Gastroesophageal sphincter (tissue), 4 donors: ENCODE measurements at regions not wholly inside any gene's neighbourhood (a gene's known extent, or its start where the extent isn't known, plus 50 kb on each side); places are given as distances from the start of the nearest gene placed in this dataset.

Experiments
- ATAC-seq: fragments of 150-250 bp; one replicate; pipeline ENCODE4 v1.9.1; 2016; ENCODE audit warnings: mild to moderate bottlenecking, moderate library complexity
- H3K27ac ChIP-seq, 4 donors: fragments of 200-600 bp; sonication (generic) in 3 of 4; 1 replicate in 3 of 4; 2 replicates in 1 of 4; pipeline ENCODE4 v1.5.1; 2016 to 2019
- H3K27me3 ChIP-seq: fragments of 200-600 bp; sonication (generic); one replicate; pipeline ENCODE4 v1.5.1; 2019
- H3K36me3 ChIP-seq, 2 donors: fragments of 200-600 bp; sonication (generic); one replicate each; pipeline ENCODE4 v1.5.1; 2019; ENCODE audit warnings: control low read depth in 1 of 2
- H3K4me1 ChIP-seq, 3 donors: fragments of 200-600 bp; sonication (generic); 1 replicate in 2 of 3; 2 replicates in 1 of 3; pipeline ENCODE4 v1.5.1; 2016 to 2019; ENCODE audit warnings: control low read depth in 2 of 3
- H3K4me3 ChIP-seq, 2 donors: fragments of 200-600 bp; sonication (generic); one replicate each; pipeline ENCODE4 v1.5.1; 2019; ENCODE audit warnings: mild to moderate bottlenecking in 1 of 2, moderate library complexity in 1 of 2
- H3K9me3 ChIP-seq, 3 donors: fragments of 200-600 bp; sonication (generic); one replicate each; pipeline ENCODE4 v1.5.1; 2017 to 2019; ENCODE audit warnings: control low read depth in 2 of 3
- CTCF ChIP-seq, 4 experiments: fragments of 200-600 bp in 2 of 4; fragments of 450-650 bp in 2 of 4; sonication (generic) in 1 of 4; IDR thresholded peaks; one replicate each; pipeline ENCODE4 v1.5.1; 2017 to 2019; ENCODE audit warnings: antibody characterized with exemption in 4 of 4, mild to moderate bottlenecking in 2 of 4, moderate library complexity in 2 of 4
- EP300 ChIP-seq: sonication (generic); formaldehyde crosslinking; IDR thresholded peaks from one replicate; pipeline ENCODE4 v1.6.1; 2017; ENCODE audit warnings: antibody characterized with exemption, mild to moderate bottlenecking
- POLR2A ChIP-seq, 2 donors: fragments of 450-650 bp; IDR thresholded peaks; one replicate each; pipeline ENCODE4 v1.6.1; 2017; ENCODE audit warnings: antibody characterized with exemption in 2 of 2, mild to moderate bottlenecking in 2 of 2, moderate library complexity in 1 of 2
- POLR2AphosphoS5 ChIP-seq: sonication (generic); formaldehyde crosslinking; IDR thresholded peaks from one replicate; pipeline ENCODE4 v1.6.1; 2017; ENCODE audit warnings: antibody characterized with exemption
- WGBS, 2 donors: methylation state at CpG; one replicate each; pipeline ENCODE4 v1.1.5; 2018; ENCODE audit warnings: low coverage in 1 of 2; 5-methylcytosine and 5-hydroxymethylcytosine counted together

- no peaks in the 10 kb centered on the region for H3K36me3 ChIP-seq
- TF ChIP-seq EP300 (no peak), POLR2AphosphoS5 (no peak), POLR2A (IDR thresholded peaks at IDR 0.05) (no peak), CTCF (IDR thresholded peaks at IDR 0.05) (no peak)
- peaks cover 0 to 7% (median 0%) of the 10 kb centered on the region in 3 donors for H3K9me3 ChIP-seq
- H3K4me1 ChIP-seq: no peaks in the 10 kb centered on the region
- H3K27ac ChIP-seq: no peak overlapping the region
- peaks cover 14% of the 10 kb centered on the region for H3K27me3 ChIP-seq
- no peak for ATAC-seq
- H3K4me3 ChIP-seq: no peak overlapping the region
These were observed 451.2 kb downstream of the MN1 start for GRCh38 chr22:27350306-27350705.

- 35 to 48% methylated on average over 6 of the region's 6 CpGs for WGBS, 2 donors
- peaks cover 0 to 20% (median 0%) of the 10 kb centered on the region in 3 donors for H3K9me3 ChIP-seq
- TF ChIP-seq POLR2A (IDR thresholded peaks at IDR 0.05) (no peak), POLR2AphosphoS5 (no peak), EP300 (no peak), CTCF (IDR thresholded peaks at IDR 0.05) (no peak)
- no peaks in the 10 kb centered on the region for H3K36me3 ChIP-seq
- no peak overlapping the region for H3K27ac ChIP-seq
- no peaks in the 10 kb centered on the region for H3K4me1 ChIP-seq
- peaks cover 8% of the 10 kb centered on the region for H3K27me3 ChIP-seq
- no peak overlapping the region for H3K4me3 ChIP-seq
- no peak for ATAC-seq
These were observed 449.1 kb downstream of the MN1 start for GRCh38 chr22:27352426-27352825.

- Histone ChIP-seq H3K36me3 (no peaks in the 10 kb centered on the region), H3K4me3 (no peak overlapping the region), H3K27ac (no peak overlapping the region), H3K27me3 (no peaks in the 10 kb centered on the region), H3K9me3 (peaks cover 0 to 12% (median 0%) of the 10 kb centered on the region in 3 donors), H3K4me1 (no peaks in the 10 kb centered on the region)
- TF ChIP-seq CTCF (IDR thresholded peaks at IDR 0.05): no peak
- TF ChIP-seq POLR2A (IDR thresholded peaks at IDR 0.05): no peak
- TF ChIP-seq EP300: no peak
- TF ChIP-seq POLR2AphosphoS5: no peak
- ATAC-seq: no peak
- WGBS, 2 donors: 40% methylated on average over 2 of the region's 7 CpGs; no CpG with 5 or more reads in 1 of the 2 donors
These were observed 443.3 kb downstream of the MN1 start for GRCh38 chr22:27358096-27358870.

GRCh38 chr22:27370269-27370668 is 431.3 kb downstream of the MN1 start:
- no peak for TF ChIP-seq POLR2AphosphoS5
- TF ChIP-seq CTCF (IDR thresholded peaks at IDR 0.05): no peak
- no peak for TF ChIP-seq EP300
- TF ChIP-seq POLR2A (IDR thresholded peaks at IDR 0.05): no peak
- Histone ChIP-seq H3K27ac (no peak overlapping the region), H3K9me3 (no peaks in the 10 kb centered on the region), H3K4me3 (no peak overlapping the region), H3K27me3 (peaks cover 25% of the 10 kb centered on the region), H3K36me3 (no peaks in the 10 kb centered on the region), H3K4me1 (no peaks in the 10 kb centered on the region)
- no peak for ATAC-seq
- 54 to 65% methylated on average over 3 to 4 of the region's 4 CpGs for WGBS, 2 donors

DNA sequence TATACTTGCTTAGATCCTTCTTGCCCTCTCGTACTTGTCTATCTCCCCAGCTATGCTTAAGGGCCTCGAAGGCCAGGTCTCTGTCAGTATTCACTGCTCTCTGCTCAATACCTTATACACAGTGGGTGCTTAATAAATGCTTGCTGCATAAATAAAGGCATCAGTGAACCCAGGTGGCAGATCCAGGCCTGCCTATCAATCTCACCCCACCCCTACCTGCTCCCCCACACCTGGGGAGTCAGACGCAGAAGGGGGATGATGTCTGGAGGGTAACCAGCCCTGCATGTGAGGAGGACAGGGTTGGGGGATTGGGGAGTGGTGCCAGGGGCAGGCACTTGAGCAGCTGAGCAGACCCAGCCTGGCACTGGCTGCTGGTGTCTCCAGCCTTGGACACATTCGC is 430.6 kb downstream of the MN1 start:
- no peak for ATAC-seq
- H3K27ac ChIP-seq: no peak overlapping the region
- H3K27me3 ChIP-seq: peaks cover 25% of the 10 kb centered on the region
- 89% methylated on average over 2 of the region's 4 CpGs; no CpG with 5 or more reads in 1 of the 2 donors for WGBS, 2 donors
- no peaks in the 10 kb centered on the region for H3K4me1 ChIP-seq
- H3K4me3 ChIP-seq: no peak overlapping the region
- TF ChIP-seq EP300: no peak
- no peak for TF ChIP-seq CTCF (IDR thresholded peaks at IDR 0.05)
- TF ChIP-seq POLR2AphosphoS5: no peak
- no peak for TF ChIP-seq POLR2A (IDR thresholded peaks at IDR 0.05)
- H3K36me3 ChIP-seq: no peaks in the 10 kb centered on the region
- no peaks in the 10 kb centered on the region for H3K9me3 ChIP-seq
